NCI-H82 treated with DMSO at 0.1 percent for 48 hours (cell line): ENCODE measurements at regions not wholly inside any gene's neighbourhood (a gene's known extent, or its start where the extent isn't known, plus 50 kb on each side); places are given as distances from the start of the nearest gene placed in this dataset.

Experiments used
- DNase-seq: peaks from one replicate; lab custom pipeline; 2025; ENCODE audit not compliant: unreplicated experiment; lab: John Stamatoyannopoulos, UW

GRCh38 chr4:163949976-163950601, 455.6 kb downstream of the TMA16 start:
- no peak for DNase-seq

- DNase-seq = no peak
Measured at GRCh38 chr4:163955288-163955687, 460.8 kb downstream of the TMA16 start.

GRCh38 chr4:163958751-163959150, 464.3 kb downstream of the TMA16 start:
- DNase-seq = peak; percentile 29

GRCh38 chr4:163959932-163960331, 465.4 kb downstream of the TMA16 start:
- no peak for DNase-seq

- DNase-seq = no peak
Measured at GRCh38 chr4:163966612-163967011, 472.1 kb downstream of the TMA16 start.

GRCh38 chr4:163967263-163967662, 472.8 kb downstream of the TMA16 start:
- no peak for DNase-seq

GRCh38 chr4:163967710-163968109, 473.2 kb downstream of the TMA16 start:
- no peak for DNase-seq

GRCh38 chr4:163969291-163969690, 474.8 kb downstream of the TMA16 start:
- no peak for DNase-seq

GRCh38 chr4:163976588-163976987, 482.1 kb downstream of the TMA16 start:
- DNase-seq = no peak

- DNase-seq = peak; percentile 34
Measured at GRCh38 chr4:163988391-163988790, 493.9 kb downstream of the TMA16 start.

- peak; percentile 90 for DNase-seq
Measured at GRCh38 chr4:163988865-163989264, 494.4 kb downstream of the TMA16 start.

- DNase-seq = no peak
Measured at GRCh38 chr4:163991298-163991865, 496.9 kb downstream of the TMA16 start.

GRCh38 chr4:164009435-164009834, 514.9 kb downstream of the TMA16 start:
- DNase-seq = no peak

GRCh38 chr4:164011791-164012190, 517.3 kb downstream of the TMA16 start:
- no peak for DNase-seq

GRCh38 chr4:164012396-164013027, 518.0 kb downstream of the TMA16 start:
- no peak for DNase-seq

- DNase-seq = no peak
Measured at GRCh38 chr4:164021947-164022346, 527.5 kb downstream of the TMA16 start.

- DNase-seq = no peak
Measured at GRCh38 chr4:164023214-164023613, 528.7 kb downstream of the TMA16 start.

- no peak for DNase-seq
Measured at GRCh38 chr4:164027805-164028204, 533.3 kb downstream of the TMA16 start.

- DNase-seq = no peak
Measured at GRCh38 chr4:164039482-164039881, 545.0 kb downstream of the TMA16 start.

- DNase-seq = no peak
Measured at GRCh38 chr4:164056426-164057142, 562.1 kb downstream of the TMA16 start.

GRCh38 chr4:164058776-164059445, 564.4 kb downstream of the TMA16 start:
- no peak for DNase-seq
